PC-3 (cell line): ENCODE measurements at regions not wholly inside any gene's neighbourhood (a gene's known extent, or its start where the extent isn't known, plus 50 kb on each side); places are given as distances from the start of the nearest gene placed in this dataset.

Experiments used
- ATAC-seq: fragments of 200-7000 bp; cut with Tn5 transposase; 2 replicates; pipeline ENCODE4 v1.9.1; 2020; ENCODE audit warnings: mild to moderate bottlenecking, moderate library complexity
- BruUV-seq: library from RNA; stranded (reverse); fragments of 400-500 nt; replicated peaks from 2 replicates; lab custom pipeline; 2021; lab: Mats Ljungman, UMichigan
- CTCF ChIA-PET: fragments of 300-600 bp; sonication (Branson Sonifier 250); formaldehyde crosslinking; loops from one replicate; lab custom pipeline; 2022; ENCODE audit warnings: antibody characterized with exemption; lab: Charles Lee
- POLR2A ChIA-PET: fragments of 300-600 bp; sonication (Branson Sonifier 250); formaldehyde crosslinking; loops from one replicate; lab custom pipeline; 2022; ENCODE audit warnings: antibody characterized with exemption; ENCODE audit not compliant: unreplicated experiment; lab: Charles Lee
- DNase-seq: peaks from one replicate; pipeline ENCODE4 v3.0.0-alpha.2; 2015
- H2AFZ ChIP-seq: fragments of 300-600 bp; sonication (generic); 2 replicates; pipeline ENCODE4 v1.6.0; 2016; ENCODE audit warnings: antibody characterized with exemption, low read length
- H3F3A ChIP-seq: fragments of 300-600 bp; sonication (generic); one replicate; pipeline ENCODE4 v1.6.0; 2017; ENCODE audit warnings: antibody characterized with exemption, low read length, control low read depth, mild to moderate bottlenecking; ENCODE audit not compliant: unreplicated experiment
- H3K27ac ChIP-seq: fragments of 300-600 bp; sonication (generic); 2 replicates; pipeline ENCODE4 v1.5.1; 2016; ENCODE audit warnings: mild to moderate bottlenecking, low read length
- H3K27me3 ChIP-seq: fragments of 300-600 bp; sonication (generic); 2 replicates; pipeline ENCODE4 v1.6.1; 2016; ENCODE audit warnings: low read length, mixed read lengths
- H3K36me3 ChIP-seq: fragments of 300-600 bp; sonication (generic); 2 replicates; pipeline ENCODE4 v1.6.1; 2016; ENCODE audit warnings: low read depth, mixed run types, low read length, mixed read lengths
- H3K4me1 ChIP-seq: fragments of 300-600 bp; sonication (generic); 2 replicates; pipeline ENCODE4 v1.5.1; 2016; ENCODE audit warnings: low read length; ENCODE audit not compliant: insufficient read depth
- H3K4me2 ChIP-seq: fragments of 300-600 bp; sonication (generic); 2 replicates; pipeline ENCODE4 v1.6.0; 2016; ENCODE audit warnings: low read length
- H3K4me3 ChIP-seq: fragments of 300-600 bp; sonication (generic); 2 replicates; pipeline ENCODE4 v1.5.1; 2016; ENCODE audit warnings: mild to moderate bottlenecking, low read length, mixed read lengths
- H3K79me2 ChIP-seq: fragments of 300-600 bp; sonication (generic); 2 replicates; pipeline ENCODE4 v1.6.1; 2017; ENCODE audit warnings: low read length, mixed read lengths
- H3K9ac ChIP-seq: fragments of 300-600 bp; sonication (generic); 2 replicates; pipeline ENCODE4 v1.6.0; 2016; ENCODE audit warnings: mild to moderate bottlenecking, low read length
- H3K9me2 ChIP-seq: fragments of 300-600 bp; sonication (generic); replicated peaks from 2 replicates; pipeline ENCODE4 v1.6.1; 2016; ENCODE audit warnings: mixed run types, low read length, mixed read lengths
- H3K9me3 ChIP-seq: fragments of 300-600 bp; sonication (generic); 2 replicates; pipeline ENCODE4 v1.6.1; 2016; ENCODE audit warnings: low read length, mixed read lengths
- H4K20me1 ChIP-seq: fragments of 300-600 bp; sonication (generic); 2 replicates; pipeline ENCODE4 v1.6.1; 2016; ENCODE audit warnings: low read length, mixed read lengths
- CTCF ChIP-seq: fragments of 300-600 bp; sonication (generic); conservative IDR thresholded peaks from 2 replicates; pipeline ENCODE4 v1.5.1; 2017; ENCODE audit warnings: antibody characterized with exemption, low read depth, mild to moderate bottlenecking, low read length
- EZH2 ChIP-seq: fragments of 300-600 bp; sonication (generic); IDR thresholded peaks from one replicate; pipeline ENCODE4 v1.6.1; 2017; ENCODE audit warnings: antibody characterized with exemption, mild to moderate bottlenecking, low read length; ENCODE audit not compliant: unreplicated experiment
- EZH2phosphoT487 ChIP-seq: fragments of 300-600 bp; sonication (generic); IDR thresholded peaks from 2 replicates; pipeline ENCODE4 v1.6.1; 2018; ENCODE audit warnings: mild to moderate bottlenecking, antibody characterized with exemption, low read length, borderline replicate concordance
- intact Hi-C: fragments of 100-400 bp; cut with micrococcal nuclease; formaldehyde crosslinking; loops from 2 replicates; pipeline ENCODE4 v1.9.0; 2023

- Histone ChIP-seq H3F3A (no peaks in the 10 kb centered on the region), H2AFZ (no peak overlapping the region), H3K36me3 (no peaks in the 10 kb centered on the region), H3K9ac (no peak overlapping the region), H3K4me1 (no peaks in the 10 kb centered on the region), H3K9me2 (no peaks in the 10 kb centered on the region), H3K79me2 (no peaks in the 10 kb centered on the region), H4K20me1 (no peaks in the 10 kb centered on the region), H3K27me3 (no peaks in the 10 kb centered on the region), H3K9me3 (0 out of 2 replicates have a peak, but pooled peaks cover 3% of the 10 kb centered on the region), H3K4me3 (no peak overlapping the region), H3K4me2 (no peak overlapping the region), H3K27ac (no peak overlapping the region)
- DNase-seq: no peak
- POLR2A ChIA-PET: no interaction called here
- intact Hi-C loops: no loop called here
- CTCF ChIA-PET: no interaction called here
- BruUV-seq: no TSS peak
- ATAC-seq: no peak
- TF ChIP-seq EZH2phosphoT487 (no peak), CTCF (no peak), EZH2 (no peak)
Observed at GRCh38 chr2:16828044-16828827, 162.6 kb upstream of the CYRIA start.

DNA sequence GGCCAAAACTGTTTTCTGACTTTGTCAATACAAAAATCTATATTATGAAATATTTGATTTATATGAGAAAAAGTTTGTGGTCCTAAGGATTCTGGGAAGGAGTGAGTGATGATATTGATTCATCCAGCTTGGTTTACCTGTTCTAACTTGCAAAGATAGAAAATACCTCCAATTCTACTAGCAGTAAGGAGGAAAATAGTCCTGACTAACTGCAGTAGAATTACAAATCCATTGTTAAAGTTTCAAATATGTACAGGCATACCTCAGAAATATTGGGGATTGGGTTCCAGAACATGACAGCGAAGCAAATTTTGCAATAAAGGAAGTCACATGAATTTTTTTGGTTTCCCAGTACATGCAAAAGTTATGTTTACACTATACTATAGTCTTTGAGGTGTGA lies 158.8 kb upstream of the CYRIA start:
- no peak for ATAC-seq
- BruUV-seq: no TSS peak
- no peaks in the 10 kb centered on the region for H3K4me1 ChIP-seq
- TF ChIP-seq CTCF (no peak), EZH2 (no peak), EZH2phosphoT487 (no peak)
- CTCF ChIA-PET: no interaction called here
- DNase-seq: no peak
- no peaks in the 10 kb centered on the region for H3K9me3 ChIP-seq
- H3K79me2 ChIP-seq: no peaks in the 10 kb centered on the region
- H3K36me3 ChIP-seq: no peaks in the 10 kb centered on the region
- POLR2A ChIA-PET: no interaction called here
- H4K20me1 ChIP-seq: no peaks in the 10 kb centered on the region
- H3K27me3 ChIP-seq: no peaks in the 10 kb centered on the region
- intact Hi-C loops: no loop called here
- H3K4me3 ChIP-seq: no peak overlapping the region
- no peaks in the 10 kb centered on the region for H3F3A ChIP-seq
- H2AFZ ChIP-seq: no peak overlapping the region
- no peaks in the 10 kb centered on the region for H3K9me2 ChIP-seq
- H3K9ac ChIP-seq: no peak overlapping the region
- H3K4me2 ChIP-seq: no peak overlapping the region
- no peak overlapping the region for H3K27ac ChIP-seq

DNA sequence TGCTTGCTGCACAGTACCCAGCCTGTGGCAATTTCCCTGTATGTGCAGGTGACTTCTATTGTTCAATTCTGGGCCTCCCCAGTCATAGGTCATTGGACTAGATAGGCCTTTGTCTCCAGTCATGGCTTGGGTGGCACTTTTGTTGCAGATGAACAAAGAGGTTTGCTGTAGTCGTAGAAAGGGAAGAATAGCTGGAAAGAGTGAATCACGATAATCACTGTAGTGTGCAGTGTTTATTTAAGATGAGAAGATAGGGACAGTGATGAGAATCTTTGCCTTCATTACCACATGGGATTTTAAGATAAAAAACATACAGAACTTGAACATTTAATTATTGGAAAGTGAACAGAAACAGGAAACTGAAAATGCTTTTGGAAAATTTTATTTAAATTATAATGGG lies 156.1 kb upstream of the CYRIA start:
- Histone ChIP-seq H3K27ac (no peak overlapping the region), H3K4me1 (no peaks in the 10 kb centered on the region), H3K9ac (no peak overlapping the region), H3F3A (no peaks in the 10 kb centered on the region), H3K4me2 (no peak overlapping the region), H3K9me2 (no peaks in the 10 kb centered on the region), H3K4me3 (no peak overlapping the region), H4K20me1 (no peaks in the 10 kb centered on the region), H3K27me3 (no peaks in the 10 kb centered on the region), H3K36me3 (no peaks in the 10 kb centered on the region), H3K79me2 (no peaks in the 10 kb centered on the region), H3K9me3 (no peaks in the 10 kb centered on the region), H2AFZ (no peak overlapping the region)
- BruUV-seq: no TSS peak
- CTCF ChIA-PET: no interaction called here
- DNase-seq: no peak
- ATAC-seq: no peak
- POLR2A ChIA-PET: no interaction called here
- TF ChIP-seq EZH2phosphoT487 (no peak), EZH2 (no peak), CTCF (no peak)
- intact Hi-C loops: no loop called here
